Stromal cell of bone marrow (primary cell): ENCODE measurements at regions not wholly inside any gene's neighbourhood (a gene's known extent, or its start where the extent isn't known, plus 50 kb on each side); places are given as distances from the start of the nearest gene placed in this dataset.

Experiments
- DNase-seq: peaks from one replicate; pipeline ENCODE4 v3.0.0-alpha.2; 2012; ENCODE audit warnings: low read depth

- DNase-seq: peak; percentile 51
Measured at GRCh38 chr5:39475881-39476842, 51.4 kb upstream of the DAB2 start.

- DNase-seq: no peak
Measured at GRCh38 chr5:39475159-39475571, 50.4 kb upstream of the DAB2 start.
